Kidney epithelial cell (primary cell): ENCODE measurements at regions not wholly inside any gene's neighbourhood (a gene's known extent, or its start where the extent isn't known, plus 50 kb on each side); places are given as distances from the start of the nearest gene placed in this dataset.

Experiments
- DNase-seq: peaks from one replicate; pipeline ENCODE4 v3.0.0-alpha.2; 2010; ENCODE audit warnings: low read depth
- H3K27me3 ChIP-seq: 2 replicates; pipeline ENCODE4 v1.6.0; 2011; ENCODE audit warnings: low read length; ENCODE audit not compliant: control insufficient read depth, insufficient read depth
- H3K36me3 ChIP-seq: 2 replicates; pipeline ENCODE4 v1.5.1; 2011; ENCODE audit warnings: low read length; ENCODE audit not compliant: control insufficient read depth, insufficient read depth
- H3K4me3 ChIP-seq: 2 replicates; pipeline ENCODE4 v1.5.1; 2011; ENCODE audit warnings: low read depth, mild to moderate bottlenecking, control low read depth, low read length
- TF ChIP-seq, protein P1 (sequence below): IDR thresholded peaks from 2 replicates; pipeline ENCODE4 v1.5.1; 2011; ENCODE audit warnings: mild to moderate bottlenecking, moderate library complexity, low read length, control low read depth, inconsistent platforms; ENCODE audit not compliant: insufficient read depth, poor library complexity, severe bottlenecking

DNA sequence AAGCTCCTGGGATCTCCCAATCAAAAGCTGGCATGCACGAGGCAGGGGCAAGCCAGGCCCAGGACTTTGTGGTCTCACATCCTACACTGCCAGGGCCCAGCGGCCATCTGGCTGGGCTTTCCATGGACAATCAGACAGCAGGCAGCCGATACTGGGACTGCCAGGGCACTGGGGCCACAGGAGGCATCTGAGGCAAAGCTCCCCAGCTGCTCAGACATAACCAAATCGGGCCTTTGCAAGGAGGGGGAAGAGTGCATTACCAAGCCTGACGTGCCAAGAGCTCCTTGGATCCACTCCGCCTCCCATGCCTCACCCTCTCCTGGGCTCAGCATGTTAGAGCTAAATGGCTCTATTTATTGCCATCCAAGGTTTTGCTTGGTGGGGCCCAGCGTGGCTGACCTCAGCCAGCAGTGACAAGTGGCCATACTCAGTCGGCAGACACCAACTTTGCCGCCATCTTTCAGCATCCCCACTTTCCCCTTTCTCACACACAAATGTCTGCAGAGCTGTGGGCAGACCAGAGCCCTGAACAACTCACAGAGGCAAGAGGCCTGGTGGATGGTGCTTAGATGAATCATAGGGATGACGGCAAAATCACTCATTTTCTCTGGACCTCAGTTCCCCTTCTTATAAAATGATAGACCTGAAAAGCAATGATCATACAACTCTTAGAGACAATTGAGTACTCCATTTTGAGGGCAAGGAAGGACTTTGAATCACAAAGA lies 200.8 kb downstream of the TTC32 start:
- no peaks in the 10 kb centered on the region for H3K36me3 ChIP-seq
- TF ChIP-seq, protein P1, sequence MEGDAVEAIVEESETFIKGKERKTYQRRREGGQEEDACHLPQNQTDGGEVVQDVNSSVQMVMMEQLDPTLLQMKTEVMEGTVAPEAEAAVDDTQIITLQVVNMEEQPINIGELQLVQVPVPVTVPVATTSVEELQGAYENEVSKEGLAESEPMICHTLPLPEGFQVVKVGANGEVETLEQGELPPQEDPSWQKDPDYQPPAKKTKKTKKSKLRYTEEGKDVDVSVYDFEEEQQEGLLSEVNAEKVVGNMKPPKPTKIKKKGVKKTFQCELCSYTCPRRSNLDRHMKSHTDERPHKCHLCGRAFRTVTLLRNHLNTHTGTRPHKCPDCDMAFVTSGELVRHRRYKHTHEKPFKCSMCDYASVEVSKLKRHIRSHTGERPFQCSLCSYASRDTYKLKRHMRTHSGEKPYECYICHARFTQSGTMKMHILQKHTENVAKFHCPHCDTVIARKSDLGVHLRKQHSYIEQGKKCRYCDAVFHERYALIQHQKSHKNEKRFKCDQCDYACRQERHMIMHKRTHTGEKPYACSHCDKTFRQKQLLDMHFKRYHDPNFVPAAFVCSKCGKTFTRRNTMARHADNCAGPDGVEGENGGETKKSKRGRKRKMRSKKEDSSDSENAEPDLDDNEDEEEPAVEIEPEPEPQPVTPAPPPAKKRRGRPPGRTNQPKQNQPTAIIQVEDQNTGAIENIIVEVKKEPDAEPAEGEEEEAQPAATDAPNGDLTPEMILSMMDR, result no peak
- DNase-seq, result no peak
- no peak overlapping the region for H3K4me3 ChIP-seq
- no peaks in the 10 kb centered on the region for H3K27me3 ChIP-seq

GRCh38 chr2:19697131-19697530 lies 204.7 kb downstream of the TTC32 start:
- H3K27me3 ChIP-seq, result no peaks in the 10 kb centered on the region
- H3K4me3 ChIP-seq, result no peak overlapping the region
- no peaks in the 10 kb centered on the region for H3K36me3 ChIP-seq
- TF ChIP-seq, protein P1, result no peak
- no peak for DNase-seq

GRCh38 chr2:19695706-19696105 lies 206.1 kb downstream of the TTC32 start:
- DNase-seq, result no peak
- Histone ChIP-seq H3K27me3 (no peaks in the 10 kb centered on the region), H3K36me3 (no peaks in the 10 kb centered on the region), H3K4me3 (no peak overlapping the region)
- TF ChIP-seq, protein P1, result no peak

DNA sequence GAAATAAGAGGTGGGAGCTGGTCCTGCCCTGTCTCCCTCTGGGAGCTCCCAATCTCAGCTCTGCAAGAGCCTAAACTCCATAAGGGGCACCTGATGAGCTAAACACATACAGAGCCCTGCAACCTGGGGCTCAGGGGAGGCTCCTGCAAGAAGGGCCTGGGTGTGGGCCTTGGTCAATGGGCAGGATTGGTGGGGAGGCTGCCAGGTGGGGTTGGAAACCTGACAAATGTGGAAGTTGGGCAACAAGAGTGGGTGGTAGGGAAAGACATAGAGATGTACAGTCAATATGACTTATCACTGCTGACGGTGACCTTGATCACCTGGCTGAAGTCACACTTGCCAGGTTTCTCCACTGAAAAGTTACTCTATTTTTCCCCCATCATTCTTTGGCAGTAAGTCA lies 209.9 kb downstream of the TTC32 start:
- DNase-seq, result no peak
- TF ChIP-seq, protein P1, result no peak
- no peaks in the 10 kb centered on the region for H3K27me3 ChIP-seq
- H3K36me3 ChIP-seq, result no peaks in the 10 kb centered on the region
- no peak overlapping the region for H3K4me3 ChIP-seq

- Histone ChIP-seq H3K36me3 (no peaks in the 10 kb centered on the region), H3K27me3 (no peaks in the 10 kb centered on the region), H3K4me3 (no peak overlapping the region)
- no peak for DNase-seq
- TF ChIP-seq, protein P1, result no peak
Measured at GRCh38 chr2:19690429-19690828, 211.4 kb downstream of the TTC32 start.

- Histone ChIP-seq H3K36me3 (no peaks in the 10 kb centered on the region), H3K27me3 (no peaks in the 10 kb centered on the region), H3K4me3 (no peak overlapping the region)
- no peak for DNase-seq
- TF ChIP-seq, protein P1, result no peak
Measured at GRCh38 chr2:19689646-19690168, 212.1 kb downstream of the TTC32 start.
